Keratinocyte (primary cell): ENCODE measurements at regions not wholly inside any gene's neighbourhood (a gene's known extent, or its start where the extent isn't known, plus 50 kb on each side); places are given as distances from the start of the nearest gene placed in this dataset.

Experiments
- EZH2 ChIP-seq: IDR thresholded peaks from one replicate; pipeline ENCODE4 v1.6.1; 2012; ENCODE audit warnings: inconsistent platforms, mild to moderate bottlenecking, low read length, moderate library complexity
- TF ChIP-seq, protein P1 (sequence below), 3 experiments: IDR thresholded peaks in 1 of 3; conservative IDR thresholded peaks in 1 of 3; optimal IDR thresholded peaks in 1 of 3; 2 replicates in 2 of 3; 3 replicates in 1 of 3; pipeline versions ENCODE3 to v1.5.1; 2011; ENCODE audit warnings: low read length in 3 of 3, mild to moderate bottlenecking in 3 of 3, moderate library complexity in 2 of 3, control low read depth in 1 of 3, inconsistent platforms in 1 of 3; ENCODE audit not compliant: insufficient read depth in 2 of 3; ENCODE audit errors: extremely low read depth in 1 of 3

DNA sequence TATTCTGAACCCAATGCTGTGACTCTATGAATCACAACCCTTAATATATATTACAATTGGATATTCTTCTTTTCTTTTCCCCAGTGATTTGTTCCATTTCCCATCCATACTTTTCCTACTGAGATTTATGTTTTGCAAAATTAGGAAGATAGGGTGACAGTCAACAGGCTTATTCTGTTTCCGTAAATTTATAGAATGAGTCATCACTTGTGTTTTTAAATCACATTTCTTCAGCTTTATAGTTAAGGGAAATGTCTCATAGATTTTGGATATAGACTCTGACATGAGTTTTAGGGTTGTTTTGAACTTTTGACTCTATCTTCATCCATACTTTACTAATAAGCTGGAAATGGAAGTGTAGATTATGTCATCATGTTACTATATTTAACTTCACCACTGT is 661.6 kb upstream of the FBXO33 start:
- TF ChIP-seq, protein P1, sequence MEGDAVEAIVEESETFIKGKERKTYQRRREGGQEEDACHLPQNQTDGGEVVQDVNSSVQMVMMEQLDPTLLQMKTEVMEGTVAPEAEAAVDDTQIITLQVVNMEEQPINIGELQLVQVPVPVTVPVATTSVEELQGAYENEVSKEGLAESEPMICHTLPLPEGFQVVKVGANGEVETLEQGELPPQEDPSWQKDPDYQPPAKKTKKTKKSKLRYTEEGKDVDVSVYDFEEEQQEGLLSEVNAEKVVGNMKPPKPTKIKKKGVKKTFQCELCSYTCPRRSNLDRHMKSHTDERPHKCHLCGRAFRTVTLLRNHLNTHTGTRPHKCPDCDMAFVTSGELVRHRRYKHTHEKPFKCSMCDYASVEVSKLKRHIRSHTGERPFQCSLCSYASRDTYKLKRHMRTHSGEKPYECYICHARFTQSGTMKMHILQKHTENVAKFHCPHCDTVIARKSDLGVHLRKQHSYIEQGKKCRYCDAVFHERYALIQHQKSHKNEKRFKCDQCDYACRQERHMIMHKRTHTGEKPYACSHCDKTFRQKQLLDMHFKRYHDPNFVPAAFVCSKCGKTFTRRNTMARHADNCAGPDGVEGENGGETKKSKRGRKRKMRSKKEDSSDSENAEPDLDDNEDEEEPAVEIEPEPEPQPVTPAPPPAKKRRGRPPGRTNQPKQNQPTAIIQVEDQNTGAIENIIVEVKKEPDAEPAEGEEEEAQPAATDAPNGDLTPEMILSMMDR (optimal IDR thresholded peaks at IDR 0.05 in 1 of 3, IDR thresholded peaks at IDR 0.05 in 1 of 3, conservative IDR thresholded peaks at IDR 0.05 in 1 of 3; ENCODE audit: extremely low read depth in 1 of 3, insufficient read depth in 2 of 3, low read length in 3 of 3), result no peak
- TF ChIP-seq EZH2, result no peak
